ENCODE measurements at regions not wholly inside any gene's neighbourhood (a gene's known extent, or its start where the extent isn't known, plus 50 kb on each side); places are given as distances from the start of the nearest gene placed in this dataset.

GRCh38 chr1:73009938-73010337 is 727.6 kb upstream of the NEGR1 start:
- no peak for TF ChIP-seq POLR2A (IDR thresholded peaks at IDR 0.05; ENCODE audit: low read depth, low read length)
- TF ChIP-seq CTCF (IDR thresholded peaks at IDR 0.05; ENCODE audit: extremely low read depth in 1 of 2, insufficient read depth in 1 of 2, low read depth in 1 of 2, low read length in 2 of 2): no peak
- TF ChIP-seq EZH2 (IDR thresholded peaks at IDR 0.05; ENCODE audit: borderline replicate concordance, low read depth, low read length, severe bottlenecking): no peak

Data from endothelial cell of umbilical vein (primary cell).